ENCODE measurements at regions not wholly inside any gene's neighbourhood (a gene's known extent, or its start where the extent isn't known, plus 50 kb on each side); places are given as distances from the start of the nearest gene placed in this dataset.

GRCh38 chr7:68173513-68173912 is 1176.9 kb downstream of the TYW1 start:
- TF ChIP-seq REST (IDR thresholded peaks at IDR 0.05; ENCODE audit: insufficient read depth in 1 of 2, low read depth in 2 of 2, low read length in 2 of 2) (no peak), POLR2AphosphoS5 (IDR thresholded peaks at IDR 0.05; ENCODE audit: low read depth, low read length) (no peak), TAF1 (IDR thresholded peaks at IDR 0.05; ENCODE audit: borderline replicate concordance, insufficient read depth, low read length) (no peak), SIN3A (IDR thresholded peaks at IDR 0.05; ENCODE audit: borderline replicate concordance, insufficient read depth, low read length) (no peak), FOXP2 (optimal IDR thresholded peaks at IDR 0.05; ENCODE audit: borderline replicate concordance, extremely low read depth, extremely low read length, insufficient read depth) (no peak)

Measured in PFSK-1 (cell line).